Spleen (tissue), 7 donors: ENCODE measurements at regions not wholly inside any gene's neighbourhood (a gene's known extent, or its start where the extent isn't known, plus 50 kb on each side); places are given as distances from the start of the nearest gene placed in this dataset.

Experiments used
- CTCF ChIP-seq, 11 experiments: fragments of 200-600 bp in 7 of 11; fragments of 450-650 bp in 4 of 11; sonication (generic) in 4 of 11; IDR thresholded peaks in 8 of 11; conservative IDR thresholded peaks in 3 of 11; 1 replicate in 7 of 11; 2 replicates in 4 of 11; pipeline versions ENCODE4 v1.4.0 to v1.8.0; 2016 to 2021; ENCODE audit warnings: antibody characterized with exemption in 11 of 11, inconsistent platforms in 4 of 11, mild to moderate bottlenecking in 1 of 11
- POLR2A ChIP-seq, 3 donors: fragments of 450-650 bp; IDR thresholded peaks; one replicate each; pipeline ENCODE4 v1.5.1; 2017; ENCODE audit warnings: antibody characterized with exemption in 3 of 3, mild to moderate bottlenecking in 1 of 3
- donor health status: DM: no; HTN: no; CAD: no; lungs with moderate emphysema.
- donor health status: DM: no; HTN: no; CAD: no.
- donor health status: DM: no; HTN: no; CAD: no.

- TF ChIP-seq CTCF (IDR thresholded peaks at IDR 0.05 in 8 of 11, conservative IDR thresholded peaks at IDR 0.05 in 3 of 11) (no peak), POLR2A (IDR thresholded peaks at IDR 0.05) (no peak)
Observed at GRCh38 chr3:75115695-75116094, 501.2 kb upstream of the CNTN3 start.
